ENCODE measurements at regions not wholly inside any gene's neighbourhood (a gene's known extent, or its start where the extent isn't known, plus 50 kb on each side); places are given as distances from the start of the nearest gene placed in this dataset.

DNA sequence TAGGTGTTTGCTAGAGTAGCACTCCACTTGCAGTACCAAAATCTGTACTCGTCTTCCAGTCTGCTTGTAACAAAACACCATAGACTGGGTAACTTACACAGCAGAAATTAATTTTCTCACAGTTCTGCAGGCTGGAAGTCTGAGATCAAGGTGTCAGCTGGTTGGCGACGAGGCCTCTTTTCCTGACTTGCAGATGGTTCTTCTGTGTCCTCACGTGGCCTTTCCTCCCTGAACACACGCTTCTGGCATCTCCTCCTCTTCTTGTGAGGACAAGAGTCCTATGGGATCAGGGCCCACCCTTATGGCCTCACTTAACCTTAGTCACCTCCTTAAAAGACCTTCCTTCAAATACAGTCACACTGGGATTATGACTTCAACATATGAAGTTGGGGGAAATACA lies 493.5 kb upstream of the MYT1L start:
- intact Hi-C loops (cut with DNase I; ENCODE audit: low total_unique reads), result no loop called here
- H3K27me3 ChIP-seq (replicated peaks in 1 of 7), result no peaks in the 10 kb centered on the region
- H3K4me3 ChIP-seq, result no peak overlapping the region
- no peaks in the 10 kb centered on the region for H3K36me3 ChIP-seq
- no peak overlapping the region for H3K27ac ChIP-seq
- no peaks in the 10 kb centered on the region for H3K4me1 ChIP-seq
- TF ChIP-seq CTCF (IDR thresholded peaks at IDR 0.05 in 8 of 11, conservative IDR thresholded peaks at IDR 0.05 in 3 of 11) (no peak), POLR2A (IDR thresholded peaks at IDR 0.05) (no peak), POLR2AphosphoS5 (IDR thresholded peaks at IDR 0.05) (no peak)
- WGBS, 5 donors, result 69 to 89% (median 77%) methylated on average over 5 of the region's 5 CpGs
- no peak for DNase-seq
- H3K9me3 ChIP-seq, result peaks cover 0 to 22% (median 16%) of the 10 kb centered on the region in 8 donors

DNA sequence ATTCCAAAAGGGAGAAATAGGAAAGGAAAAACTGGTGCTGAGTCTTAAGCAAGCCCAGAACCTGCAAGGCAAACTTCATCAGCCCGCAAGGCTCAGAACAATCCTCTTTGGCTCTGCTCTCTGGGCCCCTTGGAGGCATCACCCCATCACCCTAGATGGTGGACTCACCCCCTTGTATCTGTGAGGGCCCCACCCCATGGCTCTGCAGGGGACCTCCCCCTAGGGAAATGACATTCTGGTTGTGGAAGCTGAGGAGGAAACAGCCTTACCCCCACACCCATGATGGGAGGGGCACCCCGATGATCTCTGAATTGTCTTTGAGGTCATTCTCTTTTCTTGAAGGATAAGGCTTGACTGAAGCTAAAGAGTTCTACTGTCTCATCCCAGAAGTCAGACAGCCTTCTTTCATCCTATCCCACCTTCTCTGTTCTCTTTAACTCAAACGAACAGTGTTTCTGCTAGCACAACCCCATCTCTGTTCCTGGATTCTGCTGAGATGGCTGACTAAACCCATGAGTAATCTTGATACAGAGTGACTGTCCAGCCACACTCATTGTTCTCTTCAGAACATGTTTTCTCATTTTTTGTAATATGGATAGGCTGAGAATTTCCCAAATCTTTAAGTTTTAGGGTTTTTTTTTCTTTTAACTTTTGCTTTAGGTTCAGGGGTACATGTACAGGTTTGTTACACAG lies 492.1 kb upstream of the MYT1L start:
- Histone ChIP-seq H3K4me3 (no peak overlapping the region), H3K9me3 (peaks cover 0 to 22% (median 16%) of the 10 kb centered on the region in 8 donors), H3K27ac (no peak overlapping the region), H3K27me3 (replicated peaks in 1 of 7) (no peaks in the 10 kb centered on the region), H3K36me3 (no peaks in the 10 kb centered on the region), H3K4me1 (no peaks in the 10 kb centered on the region)
- TF ChIP-seq POLR2A (IDR thresholded peaks at IDR 0.05) (no peak), CTCF (IDR thresholded peaks at IDR 0.05 in 8 of 11, conservative IDR thresholded peaks at IDR 0.05 in 3 of 11) (no peak), POLR2AphosphoS5 (IDR thresholded peaks at IDR 0.05) (no peak)
- 58 to 84% (median 62%) methylated on average over 3 of the region's 3 CpGs for WGBS, 5 donors
- intact Hi-C loops (cut with DNase I; ENCODE audit: low total_unique reads), result no loop called here
- peak; percentile 37 for DNase-seq

- Histone ChIP-seq H3K27ac (no peak overlapping the region), H3K4me3 (no peak overlapping the region), H3K9me3 (peaks cover 0 to 22% (median 16%) of the 10 kb centered on the region in 8 donors), H3K36me3 (no peaks in the 10 kb centered on the region), H3K27me3 (replicated peaks in 1 of 7) (no peaks in the 10 kb centered on the region), H3K4me1 (no peaks in the 10 kb centered on the region)
- intact Hi-C loops (cut with DNase I; ENCODE audit: low total_unique reads), result no loop called here
- WGBS, 5 donors, result 89 to 98% (median 91%) methylated on average over 1 of the region's 1 CpG
- TF ChIP-seq POLR2A (IDR thresholded peaks at IDR 0.05), result no peak
- TF ChIP-seq CTCF (IDR thresholded peaks at IDR 0.05 in 8 of 11, conservative IDR thresholded peaks at IDR 0.05 in 3 of 11), result no peak
- TF ChIP-seq POLR2AphosphoS5 (IDR thresholded peaks at IDR 0.05), result no peak
- DNase-seq, result no peak
These were observed 491.1 kb upstream of the MYT1L start for GRCh38 chr2:2822143-2822542.

DNA sequence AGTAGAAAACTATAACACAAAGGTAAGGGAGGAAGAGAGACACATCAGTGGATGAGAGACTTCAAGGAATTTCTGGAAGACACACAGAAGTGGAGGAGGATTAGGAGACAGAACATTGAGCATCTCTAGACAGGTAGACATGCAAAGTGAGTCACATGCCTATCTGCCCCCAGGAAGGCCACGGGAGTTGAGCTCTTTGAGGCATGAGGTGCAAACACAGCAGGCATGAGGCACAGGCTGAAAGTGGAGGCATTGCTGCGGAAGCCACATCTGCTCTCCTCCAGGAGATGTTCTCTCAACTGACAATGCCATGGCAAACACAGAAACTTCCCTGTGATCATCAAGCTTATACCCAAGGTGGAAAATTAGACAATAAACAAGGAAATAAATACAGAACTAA lies 481.6 kb upstream of the MYT1L start:
- no peaks in the 10 kb centered on the region for H3K36me3 ChIP-seq
- H3K9me3 ChIP-seq, result peaks cover 0 to 46% (median 31%) of the 10 kb centered on the region in 8 donors
- no peak overlapping the region for H3K4me3 ChIP-seq
- WGBS, 5 donors, result 72 to 90% (median 83%) methylated on average over 2 of the region's 2 CpGs
- no peak for DNase-seq
- H3K27me3 ChIP-seq (replicated peaks in 1 of 7), result no peaks in the 10 kb centered on the region
- intact Hi-C loops (cut with DNase I; ENCODE audit: low total_unique reads), result no loop called here
- no peaks in the 10 kb centered on the region for H3K4me1 ChIP-seq
- no peak for TF ChIP-seq POLR2AphosphoS5 (IDR thresholded peaks at IDR 0.05)
- TF ChIP-seq POLR2A (IDR thresholded peaks at IDR 0.05), result no peak
- no peak for TF ChIP-seq CTCF (IDR thresholded peaks at IDR 0.05 in 8 of 11, conservative IDR thresholded peaks at IDR 0.05 in 3 of 11)
- no peak overlapping the region for H3K27ac ChIP-seq

Measured in spleen (tissue), 11 donors.